Ishikawa (cell line): ENCODE measurements at regions not wholly inside any gene's neighbourhood (a gene's known extent, or its start where the extent isn't known, plus 50 kb on each side); places are given as distances from the start of the nearest gene placed in this dataset.

Experiments
- EP300 ChIP-seq: IDR thresholded peaks from 2 replicates; pipeline ENCODE4 v1.6.1; 2012; ENCODE audit warnings: borderline replicate concordance
- FOXM1 ChIP-seq: IDR thresholded peaks from 2 replicates; pipeline ENCODE4 v1.6.1; 2012; ENCODE audit warnings: low read depth, borderline replicate concordance
- NFIC ChIP-seq: IDR thresholded peaks from 2 replicates; pipeline ENCODE4 v1.6.1; 2012
- RAD21 ChIP-seq: IDR thresholded peaks from 2 replicates; pipeline ENCODE4 v1.6.1; 2012; ENCODE audit warnings: low read depth
- YY1 ChIP-seq: IDR thresholded peaks from 2 replicates; pipeline ENCODE4 v1.6.1; 2012; ENCODE audit warnings: low read depth
- TF ChIP-seq, protein P1 (sequence below): IDR thresholded peaks from 2 replicates; pipeline ENCODE4 v1.6.1; 2012

- TF ChIP-seq EP300 (no peak), RAD21 (no peak), FOXM1 (no peak), NFIC (no peak), YY1 (no peak)
- TF ChIP-seq, protein P1, sequence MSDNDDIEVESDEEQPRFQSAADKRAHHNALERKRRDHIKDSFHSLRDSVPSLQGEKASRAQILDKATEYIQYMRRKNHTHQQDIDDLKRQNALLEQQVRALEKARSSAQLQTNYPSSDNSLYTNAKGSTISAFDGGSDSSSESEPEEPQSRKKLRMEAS, result no peak
These were observed 1865.4 kb downstream of the MAT2B start for GRCh38 chr5:165370794-165371193.
